Activated T-helper 2 cell treated with anti-CD3 and anti-CD28 coated beads, Interferon-gamma antibody, Interleukin-2, Interleukin-4, amounts not matched to agents 10 μg/mL and 5 μg/mL and 100 μg/mL, durations not matched to agents 14 hours and 24 hours and 36 hours (primary cell): ENCODE measurements at regions not wholly inside any gene's neighbourhood (a gene's known extent, or its start where the extent isn't known, plus 50 kb on each side); places are given as distances from the start of the nearest gene placed in this dataset.
"Not testable (repeated sequence)": the region's sequence is repeated elsewhere in the genome, so short reads cannot be mapped to it uniquely, and the experiment has no call there.

Experiments used
- DNase-seq: peaks from one replicate; pipeline ENCODE4 v3.0.0; 2021; ENCODE audit warnings: low spot score
- H3K27ac Mint-ChIP-seq: one replicate; pipeline ENCODE4 v1.8.0; 2021; ENCODE audit warnings: mixed read lengths
- H3K27me3 Mint-ChIP-seq: one replicate; pipeline ENCODE4 v1.8.0; 2021; ENCODE audit warnings: low read depth, mixed read lengths
- H3K36me3 Mint-ChIP-seq: one replicate; pipeline ENCODE4 v1.8.0; 2021; ENCODE audit warnings: low read depth, mixed read lengths
- H3K4me1 Mint-ChIP-seq: one replicate; pipeline ENCODE4 v1.8.0; 2021; ENCODE audit warnings: low read depth, mixed read lengths
- H3K4me3 Mint-ChIP-seq: one replicate; pipeline ENCODE4 v1.8.0; 2021; ENCODE audit warnings: low read depth, mild to moderate bottlenecking, moderate library complexity, mixed read lengths
- H3K9me3 Mint-ChIP-seq: one replicate; pipeline ENCODE4 v1.8.0; 2021; ENCODE audit warnings: mixed read lengths
- intact Hi-C: fragments of 100-400 bp; cut with micrococcal nuclease; formaldehyde crosslinking; loops from one replicate; pipeline ENCODE4 v1.15.1; 2023

DNA sequence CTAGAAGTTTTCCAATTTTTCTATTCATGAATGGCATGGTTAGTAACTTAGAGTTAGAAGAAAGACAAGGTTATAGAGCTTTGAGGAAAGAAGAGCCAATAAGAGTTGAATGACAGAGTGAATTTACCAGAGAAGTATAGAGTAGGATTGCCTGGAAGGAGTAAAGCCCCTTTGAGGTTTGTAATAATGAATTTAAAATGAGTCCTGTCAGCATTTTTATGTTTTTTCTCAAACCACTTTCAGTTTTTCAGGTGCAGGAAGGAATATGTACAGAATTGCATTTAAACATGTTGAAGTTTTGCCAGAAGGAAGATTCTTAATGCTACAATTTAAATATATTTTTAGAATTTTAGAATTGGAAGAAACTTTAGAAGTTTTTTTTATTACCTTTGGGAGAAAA, 408.3 kb downstream of the DSC3 start:
- intact Hi-C loops = no loop called here
- Mint-ChIP-seq H3K36me3 (no peaks in the 10 kb centered on the region), H3K27ac (no peak overlapping the region)

DNA sequence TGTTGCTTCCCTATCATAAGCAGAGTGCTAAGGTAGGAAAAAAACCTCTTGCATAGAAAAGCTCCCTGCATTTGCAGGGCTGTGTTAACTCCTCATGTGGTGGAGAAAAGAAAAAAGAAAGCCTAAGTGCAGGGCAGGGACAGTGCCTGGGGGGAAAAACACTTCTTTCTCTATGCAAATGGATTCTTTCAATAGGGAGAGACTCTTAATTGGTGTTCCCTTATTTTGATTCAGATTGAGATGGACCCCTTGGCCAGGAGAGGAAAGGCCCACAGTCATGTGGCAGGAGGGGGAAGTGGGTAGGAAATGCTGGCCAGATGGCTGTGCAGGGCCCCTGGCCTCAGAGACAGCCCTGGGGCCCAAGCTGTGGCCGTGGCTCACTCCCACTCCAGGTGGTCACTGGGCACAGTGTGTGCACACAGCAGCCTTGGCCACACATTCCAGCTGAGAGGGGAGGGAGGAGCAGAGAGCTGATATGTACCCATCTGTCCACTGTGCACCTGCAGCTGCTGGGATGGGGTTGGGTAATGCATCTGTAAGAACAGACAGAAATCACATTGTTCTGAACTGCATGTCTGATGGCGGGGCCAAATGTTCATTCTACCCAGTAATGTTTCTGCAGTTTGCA, 410.4 kb downstream of the DSC3 start:
- Mint-ChIP-seq H3K36me3 (no peaks in the 10 kb centered on the region), H3K27me3 (no peaks in the 10 kb centered on the region), H3K4me1 (no peaks in the 10 kb centered on the region), H3K9me3 (peaks cover 32% of the 10 kb centered on the region), H3K27ac (no peak overlapping the region), H3K4me3 (no peak overlapping the region)
- DNase-seq = no peak
- intact Hi-C loops = no loop called here

More for the DNA sequence above, 408.3 kb downstream of the DSC3 start:
- peaks cover 29% of the 10 kb centered on the region for H3K9me3 Mint-ChIP-seq
- no peaks in the 10 kb centered on the region for H3K4me1 Mint-ChIP-seq
- H3K27me3 Mint-ChIP-seq = no peaks in the 10 kb centered on the region
- no peak for DNase-seq
- H3K4me3 Mint-ChIP-seq = no peak overlapping the region

DNA sequence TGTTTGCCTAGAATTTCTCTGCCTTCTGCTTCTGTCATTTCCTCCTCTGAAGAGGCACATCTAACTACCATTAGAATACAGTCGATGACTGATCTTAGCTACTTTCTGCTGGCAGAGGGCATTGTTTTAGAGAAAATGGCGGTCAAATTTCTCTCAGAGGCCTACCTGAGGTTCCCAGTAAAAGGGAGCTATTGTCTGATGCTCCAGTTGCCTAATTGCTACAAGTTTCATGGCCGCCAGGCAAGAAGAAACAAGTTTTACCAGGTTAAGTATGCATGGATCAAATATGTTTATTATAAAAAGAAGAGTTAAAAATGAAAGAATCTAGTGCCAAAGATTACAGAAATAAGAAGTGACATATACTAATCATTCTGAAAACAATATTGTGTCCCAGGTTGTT, 416.6 kb downstream of the DSC3 start:
- H3K4me3 Mint-ChIP-seq = no peak overlapping the region
- no peaks in the 10 kb centered on the region for H3K36me3 Mint-ChIP-seq
- no peaks in the 10 kb centered on the region for H3K27me3 Mint-ChIP-seq

DNA sequence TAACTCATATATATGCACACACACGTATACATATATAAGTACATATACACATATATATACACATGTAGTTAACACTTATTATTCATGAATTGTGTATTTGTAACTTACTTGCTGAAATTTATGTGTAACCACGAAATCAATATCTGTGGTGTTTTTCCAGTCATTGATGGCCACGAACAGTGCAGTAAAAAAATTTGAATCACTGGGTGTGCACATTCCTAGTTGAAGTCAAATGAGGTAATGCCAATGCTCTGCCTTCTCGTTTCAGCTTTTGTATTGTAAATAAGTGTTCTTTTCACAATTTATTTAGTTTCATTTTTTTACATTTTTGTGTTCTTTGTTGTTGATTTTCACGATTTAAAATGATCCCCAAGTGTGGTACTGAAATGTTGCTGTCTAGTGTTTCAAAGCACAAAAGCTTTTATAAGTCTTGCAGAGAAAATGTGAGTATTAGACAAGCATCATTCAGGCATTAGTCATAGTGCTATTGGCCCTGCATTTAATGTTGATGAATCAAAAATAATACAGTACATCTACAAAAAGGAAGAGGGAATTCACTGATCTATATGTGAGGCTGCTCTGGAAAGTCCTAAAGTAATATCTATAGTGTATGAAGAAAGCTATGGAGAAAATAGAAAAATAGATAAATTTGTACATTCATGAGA, 419.0 kb downstream of the DSC3 start:
- Mint-ChIP-seq H3K4me1 (no peaks in the 10 kb centered on the region), H3K27ac (no peak overlapping the region), H3K27me3 (no peaks in the 10 kb centered on the region), H3K36me3 (no peaks in the 10 kb centered on the region), H3K4me3 (no peak overlapping the region), H3K9me3 (peaks cover 43% of the 10 kb centered on the region)
- no peak for DNase-seq
- intact Hi-C loops = no loop called here

More for the DNA sequence above, 416.6 kb downstream of the DSC3 start:
- H3K27ac Mint-ChIP-seq = no peak overlapping the region
- no peak for DNase-seq
- intact Hi-C loops = no loop called here
- H3K4me1 Mint-ChIP-seq = no peaks in the 10 kb centered on the region
- peaks cover 52% of the 10 kb centered on the region for H3K9me3 Mint-ChIP-seq

DNA sequence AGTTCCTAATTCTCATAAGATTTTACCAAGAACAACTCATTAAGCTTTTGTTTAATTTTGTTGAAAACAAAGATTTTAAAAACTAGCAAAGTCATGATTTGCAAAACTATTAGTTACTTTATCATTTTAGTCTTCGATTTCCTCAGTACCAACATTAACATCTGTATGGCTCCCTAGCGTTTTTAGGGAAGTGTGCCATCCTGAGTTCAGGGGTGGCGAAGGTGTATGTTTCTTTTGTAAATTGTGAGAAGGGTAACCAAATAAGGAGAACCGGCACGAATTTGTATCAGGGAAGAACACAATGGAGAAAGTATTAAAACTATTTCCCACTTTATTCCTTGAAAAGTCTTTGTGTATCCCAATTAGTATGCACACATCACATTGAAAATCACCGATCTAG, 419.9 kb downstream of the DSC3 start:
- no peak overlapping the region for H3K4me3 Mint-ChIP-seq
- no peaks in the 10 kb centered on the region for H3K27me3 Mint-ChIP-seq
- H3K9me3 Mint-ChIP-seq = peaks cover 43% of the 10 kb centered on the region
- no peak overlapping the region for H3K27ac Mint-ChIP-seq
- no peak for DNase-seq
- H3K4me1 Mint-ChIP-seq = no peaks in the 10 kb centered on the region
- intact Hi-C loops = no loop called here
- no peaks in the 10 kb centered on the region for H3K36me3 Mint-ChIP-seq

DNA sequence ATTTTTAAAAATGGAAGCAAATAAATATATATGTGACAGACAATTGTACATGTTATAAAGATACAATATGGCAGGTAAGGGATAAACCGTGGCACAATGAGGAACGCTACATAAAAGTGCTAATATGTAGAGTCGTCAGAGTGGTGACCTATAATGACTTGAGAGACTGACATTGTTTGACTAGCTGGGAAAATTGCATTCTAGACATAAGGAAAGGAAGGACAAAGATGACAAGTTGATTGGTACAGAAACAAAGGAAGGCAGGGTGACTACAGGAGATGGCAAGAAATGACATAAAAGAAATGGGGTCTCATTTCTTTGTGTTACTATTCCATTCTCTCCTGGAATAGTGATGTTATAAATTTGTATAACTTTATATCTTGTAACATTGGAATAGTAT, 420.4 kb downstream of the DSC3 start:
- peaks cover 43% of the 10 kb centered on the region for H3K9me3 Mint-ChIP-seq
- DNase-seq = no peak
- H3K27ac Mint-ChIP-seq = no peak overlapping the region
- H3K4me1 Mint-ChIP-seq = no peaks in the 10 kb centered on the region
- no peaks in the 10 kb centered on the region for H3K36me3 Mint-ChIP-seq
- intact Hi-C loops = no loop called here
- no peak overlapping the region for H3K4me3 Mint-ChIP-seq
- H3K27me3 Mint-ChIP-seq = no peaks in the 10 kb centered on the region

DNA sequence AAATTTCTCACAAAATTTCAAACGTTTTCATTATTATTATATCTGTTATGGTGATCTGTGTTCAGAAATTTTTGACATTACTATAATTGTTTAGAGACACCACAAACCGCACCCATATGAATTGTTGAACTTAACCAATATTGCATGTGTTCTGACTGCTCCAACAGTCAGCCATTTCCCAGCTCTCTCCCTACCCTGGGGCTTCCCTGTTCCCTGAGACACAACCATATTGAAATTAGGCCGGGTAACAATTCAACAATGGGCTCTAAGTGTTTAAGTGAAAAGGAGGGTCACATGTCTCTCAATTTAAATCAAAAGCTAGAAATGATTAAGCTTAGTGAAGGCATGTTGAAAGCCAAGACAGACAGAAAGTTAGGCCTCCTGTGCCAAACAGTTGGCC, 424.0 kb downstream of the DSC3 start:
- no peaks in the 10 kb centered on the region for H3K27me3 Mint-ChIP-seq
- H3K4me1 Mint-ChIP-seq = no peaks in the 10 kb centered on the region
- H3K36me3 Mint-ChIP-seq = no peaks in the 10 kb centered on the region
- intact Hi-C loops = no loop called here
- H3K4me3 Mint-ChIP-seq = no peak overlapping the region
- DNase-seq = no peak
- peaks cover 32% of the 10 kb centered on the region for H3K9me3 Mint-ChIP-seq
- no peak overlapping the region for H3K27ac Mint-ChIP-seq

DNA sequence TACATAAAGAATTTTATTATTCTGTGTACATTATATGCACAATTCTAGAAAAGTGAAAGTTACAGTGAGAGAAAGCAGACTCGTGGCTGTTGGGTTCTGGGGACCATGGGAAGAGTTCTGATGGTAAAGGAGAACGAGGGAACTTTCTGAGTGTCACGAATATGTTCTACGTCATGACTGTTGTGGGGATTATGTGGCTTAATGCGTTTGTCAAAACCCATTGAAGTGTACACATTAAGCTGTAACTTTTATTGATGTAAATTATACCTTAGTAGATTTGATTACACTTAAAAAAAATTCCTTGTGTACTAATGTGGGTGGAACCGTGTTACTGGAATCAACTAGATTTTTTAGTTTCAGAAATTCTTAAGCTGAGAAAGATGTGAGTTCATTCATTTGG, 426.1 kb downstream of the DSC3 start:
- Mint-ChIP-seq H3K4me3 (no peak overlapping the region), H3K27ac (no peak overlapping the region), H3K36me3 (no peaks in the 10 kb centered on the region), H3K27me3 (no peaks in the 10 kb centered on the region), H3K9me3 (peaks cover 28% of the 10 kb centered on the region), H3K4me1 (no peaks in the 10 kb centered on the region)
- DNase-seq = no peak
- intact Hi-C loops = no loop called here

DNA sequence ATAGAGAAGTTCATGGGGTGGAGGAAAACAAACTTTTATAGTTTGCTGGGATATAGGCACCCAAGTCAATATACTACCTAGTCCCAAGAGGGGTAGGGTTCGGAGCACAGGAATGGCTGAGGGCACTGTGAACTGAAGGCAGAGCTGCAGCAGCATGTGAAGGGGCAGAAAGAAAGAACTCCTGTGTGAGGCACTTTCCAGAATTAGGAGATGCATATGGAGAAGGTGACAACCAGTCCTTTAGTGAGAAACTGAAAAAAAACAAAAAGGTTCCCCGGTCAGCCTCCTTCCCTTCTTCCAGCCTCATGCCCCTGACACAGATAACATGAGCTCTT, 429.1 kb downstream of the DSC3 start:
- Mint-ChIP-seq H3K4me3 (no peak overlapping the region), H3K36me3 (no peaks in the 10 kb centered on the region), H3K27ac (no peak overlapping the region), H3K9me3 (peaks cover 23% of the 10 kb centered on the region), H3K27me3 (no peaks in the 10 kb centered on the region), H3K4me1 (no peaks in the 10 kb centered on the region)
- no peak for DNase-seq
- intact Hi-C loops = no loop called here

DNA sequence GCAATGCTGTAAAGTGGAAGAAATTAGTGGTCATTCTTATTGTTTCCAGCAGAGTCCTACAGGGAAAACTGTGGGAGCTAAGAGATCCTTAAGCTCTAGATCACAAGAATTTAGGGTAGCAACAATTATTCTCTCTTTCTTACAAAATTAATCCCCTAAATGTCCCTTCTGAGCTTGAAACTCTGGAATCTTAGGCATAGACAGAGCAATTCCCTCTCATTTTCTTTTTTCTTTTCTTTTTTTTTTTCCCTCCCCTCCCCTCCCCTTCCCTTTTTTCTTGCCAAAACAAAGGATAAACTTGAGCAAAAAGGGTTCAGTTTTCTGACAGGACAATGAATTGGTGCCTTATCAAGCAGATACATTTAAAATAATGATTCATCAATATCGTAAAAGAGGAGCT, 441.0 kb downstream of the DSC3 start:
- intact Hi-C loops = no loop called here
- Mint-ChIP-seq H3K36me3 (no peaks in the 10 kb centered on the region), H3K9me3 (peaks cover 35% of the 10 kb centered on the region), H3K27ac (no peak overlapping the region), H3K4me1 (no peaks in the 10 kb centered on the region), H3K4me3 (no peak overlapping the region), H3K27me3 (no peaks in the 10 kb centered on the region)
- DNase-seq = no peak

DNA sequence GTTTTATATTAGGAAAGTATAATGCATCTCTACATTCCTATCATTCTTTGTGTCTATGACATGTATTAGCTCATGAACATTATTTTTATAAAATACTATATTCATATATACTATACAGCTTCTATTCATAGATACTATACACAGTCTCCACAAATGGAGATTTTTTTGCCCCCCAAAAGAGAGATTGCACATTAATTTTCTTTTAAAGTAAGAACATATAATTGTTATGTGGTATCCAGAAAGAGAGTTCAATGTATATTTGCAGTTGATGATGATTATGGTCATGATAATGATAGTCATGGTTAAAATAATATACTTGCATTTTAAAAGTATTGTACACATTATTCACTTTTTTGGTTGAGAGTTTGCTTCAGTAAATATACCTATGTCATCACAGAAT, 445.3 kb downstream of the DSC3 start:
- intact Hi-C loops = no loop called here
- Mint-ChIP-seq H3K4me3 (no peak overlapping the region), H3K36me3 (no peaks in the 10 kb centered on the region), H3K27ac (no peak overlapping the region), H3K4me1 (no peaks in the 10 kb centered on the region), H3K27me3 (no peaks in the 10 kb centered on the region), H3K9me3 (peaks cover 34% of the 10 kb centered on the region)
- no peak for DNase-seq

DNA sequence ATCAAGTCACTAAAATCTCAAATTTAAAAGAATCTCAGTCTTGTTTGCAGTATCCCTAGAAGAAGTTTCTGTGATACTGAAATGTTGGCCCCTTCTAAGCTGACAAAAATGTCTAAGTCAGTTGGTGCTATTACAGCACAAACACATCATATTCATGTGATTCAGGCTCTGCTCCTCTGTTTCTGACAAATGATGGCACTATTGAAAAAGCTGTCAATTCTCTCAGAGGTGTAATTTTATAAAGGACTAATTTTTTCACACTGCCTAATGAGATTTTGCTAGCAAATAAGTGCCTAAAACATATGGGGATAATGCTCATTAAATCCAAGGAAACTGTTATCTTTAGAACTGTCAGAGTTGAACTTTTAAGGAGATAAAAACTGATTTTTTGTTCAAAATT, 445.9 kb downstream of the DSC3 start:
- Mint-ChIP-seq H3K27ac (no peak overlapping the region), H3K36me3 (no peaks in the 10 kb centered on the region), H3K4me3 (no peak overlapping the region), H3K4me1 (no peaks in the 10 kb centered on the region), H3K9me3 (peaks cover 34% of the 10 kb centered on the region), H3K27me3 (no peaks in the 10 kb centered on the region)
- no peak for DNase-seq
- intact Hi-C loops = no loop called here

DNA sequence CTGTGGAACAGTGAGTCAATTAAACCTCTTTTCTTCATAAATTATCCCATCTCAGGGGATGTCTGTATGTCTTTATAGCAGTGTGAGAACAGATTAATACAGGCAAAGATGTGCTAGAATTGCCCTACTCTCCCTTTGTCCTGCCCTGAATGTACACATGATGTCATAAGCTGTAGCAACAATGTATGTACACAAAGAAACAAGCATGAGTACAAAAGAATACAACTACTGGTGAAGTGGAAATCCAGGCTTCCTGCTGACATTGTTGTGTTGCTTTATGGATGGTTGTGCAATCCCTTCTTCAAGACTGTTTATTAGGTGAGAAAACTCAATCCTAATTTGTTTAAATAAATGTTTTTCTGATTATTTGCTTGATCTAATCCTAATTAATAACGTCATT, 446.6 kb downstream of the DSC3 start:
- intact Hi-C loops = no loop called here
- no peak overlapping the region for H3K4me3 Mint-ChIP-seq

DNA sequence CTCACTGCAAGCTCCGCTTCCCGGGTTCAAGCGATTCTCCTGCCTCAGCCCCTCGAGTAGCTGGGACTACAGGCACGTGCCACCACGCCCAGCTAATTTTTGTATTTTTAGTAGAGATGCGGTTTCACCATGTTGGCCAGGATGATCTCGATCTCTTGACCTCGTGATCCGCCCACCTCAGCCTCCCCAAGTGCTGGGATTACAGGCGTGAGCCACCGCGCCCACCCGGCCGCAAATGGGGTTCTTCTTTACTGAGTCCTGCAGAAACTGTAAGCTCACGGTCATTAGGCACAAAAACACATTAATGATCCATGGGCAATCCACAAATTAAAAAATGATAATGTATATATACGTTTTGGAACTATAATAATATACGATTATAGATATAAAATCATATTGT, 447.6 kb downstream of the DSC3 start:
- DNase-seq, H3K27ac Mint-ChIP-seq, intact Hi-C loops, H3K27me3 Mint-ChIP-seq, H3K36me3 Mint-ChIP-seq, H3K4me3 Mint-ChIP-seq, H3K4me1 Mint-ChIP-seq: not testable (repeated sequence)
- H3K9me3 Mint-ChIP-seq = peaks cover 38% of the 10 kb centered on the region

More for the DNA sequence above, 446.6 kb downstream of the DSC3 start:
- no peak for DNase-seq
- no peaks in the 10 kb centered on the region for H3K36me3 Mint-ChIP-seq
- peaks cover 37% of the 10 kb centered on the region for H3K9me3 Mint-ChIP-seq
- H3K27ac Mint-ChIP-seq = no peak overlapping the region
- no peaks in the 10 kb centered on the region for H3K4me1 Mint-ChIP-seq
- H3K27me3 Mint-ChIP-seq = no peaks in the 10 kb centered on the region
